Loucy (cell line): ENCODE measurements at regions not wholly inside any gene's neighbourhood (a gene's known extent, or its start where the extent isn't known, plus 50 kb on each side); places are given as distances from the start of the nearest gene placed in this dataset.
A peak's percentile ranks its signal among the peaks of the same experiment; 100 is the strongest.

Experiments
- H2AFZ ChIP-seq: fragments of 200-600 bp; sonication (generic); 2 replicates; pipeline ENCODE4 v1.6.0; 2016; ENCODE audit warnings: antibody characterized with exemption, mild to moderate bottlenecking, low read length, moderate library complexity
- H3F3A ChIP-seq: fragments of 200-600 bp; 2 replicates; pipeline ENCODE4 v1.6.0; 2016; ENCODE audit warnings: antibody characterized with exemption, low read depth, mild to moderate bottlenecking
- H3K27me3 ChIP-seq: fragments of 200-600 bp; sonication (generic); 2 replicates; pipeline ENCODE4 v1.6.1; 2014; ENCODE audit warnings: low read length, mild to moderate bottlenecking; ENCODE audit not compliant: insufficient read depth, poor library complexity, severe bottlenecking
- H3K36me3 ChIP-seq: fragments of 200-600 bp; sonication (generic); 2 replicates; pipeline ENCODE4 v1.6.1; 2016; ENCODE audit warnings: low read length; ENCODE audit not compliant: insufficient read depth
- H3K4me1 ChIP-seq: fragments of 200-600 bp; sonication (generic); 2 replicates; pipeline ENCODE4 v1.5.1; 2014; ENCODE audit warnings: low read length, mild to moderate bottlenecking; ENCODE audit not compliant: insufficient read depth, poor library complexity, severe bottlenecking
- H3K4me2 ChIP-seq: fragments of 200-600 bp; sonication (generic); 2 replicates; pipeline ENCODE4 v1.6.0; 2014; ENCODE audit warnings: antibody characterized with exemption, low read length, low read depth, mild to moderate bottlenecking; ENCODE audit not compliant: poor library complexity, severe bottlenecking
- H3K4me3 ChIP-seq: fragments of 200-600 bp; sonication (generic); 2 replicates; pipeline ENCODE4 v1.5.1; 2014; ENCODE audit warnings: low read length, mild to moderate bottlenecking, mixed read lengths; ENCODE audit not compliant: poor library complexity, severe bottlenecking
- H3K79me2 ChIP-seq: fragments of 200-600 bp; sonication (generic); 2 replicates; pipeline ENCODE4 v1.6.1; 2014; ENCODE audit warnings: low read length; ENCODE audit not compliant: insufficient read depth
- H3K9ac ChIP-seq: fragments of 200-600 bp; sonication (generic); 2 replicates; pipeline ENCODE4 v1.6.0; 2014; ENCODE audit warnings: mild to moderate bottlenecking, low read depth, low read length, moderate library complexity; ENCODE audit not compliant: poor library complexity, severe bottlenecking
- H3K9me2 ChIP-seq: fragments of 200-600 bp; sonication (generic); replicated peaks from 2 replicates; pipeline ENCODE4 v1.6.1; 2016; ENCODE audit warnings: low read depth, low read length, mixed read lengths
- H3K9me3 ChIP-seq: fragments of 200-600 bp; sonication (generic); 2 replicates; pipeline ENCODE4 v1.6.1; 2014; ENCODE audit warnings: mild to moderate bottlenecking, antibody characterized with exemption, low read length, low read depth; ENCODE audit not compliant: insufficient read depth
- H4K20me1 ChIP-seq: fragments of 200-600 bp; sonication (generic); 2 replicates; pipeline ENCODE4 v1.6.0; 2014; ENCODE audit warnings: antibody characterized with exemption, low read length, mild to moderate bottlenecking; ENCODE audit not compliant: insufficient read depth, poor library complexity, severe bottlenecking
- EZH2phosphoT487 ChIP-seq: fragments of 200-600 bp; IDR thresholded peaks from 2 replicates; pipeline ENCODE4 v1.6.1; 2018; ENCODE audit warnings: antibody characterized with exemption, mild to moderate bottlenecking, moderate library complexity, borderline replicate concordance
- TF ChIP-seq, protein P1 (sequence below): fragments of 200-600 bp; sonication (generic); conservative IDR thresholded peaks from 2 replicates; pipeline ENCODE4 v1.5.1; 2014; ENCODE audit warnings: mild to moderate bottlenecking, antibody characterized with exemption, low read length

- Histone ChIP-seq H3K4me3 (no peak overlapping the region), H3K9me3 (no peaks in the 10 kb centered on the region), H3K9ac (no peak overlapping the region), H3K27me3 (no peaks in the 10 kb centered on the region), H3K4me2 (no peak overlapping the region), H2AFZ (no peak overlapping the region), H3F3A (no peaks in the 10 kb centered on the region), H3K4me1 (peaks cover 10% of the 10 kb centered on the region), H4K20me1 (no peaks in the 10 kb centered on the region), H3K79me2 (no peaks in the 10 kb centered on the region), H3K36me3 (no peaks in the 10 kb centered on the region), H3K9me2 (no peaks in the 10 kb centered on the region)
- TF ChIP-seq EZH2phosphoT487 = no peak
- TF ChIP-seq, protein P1, sequence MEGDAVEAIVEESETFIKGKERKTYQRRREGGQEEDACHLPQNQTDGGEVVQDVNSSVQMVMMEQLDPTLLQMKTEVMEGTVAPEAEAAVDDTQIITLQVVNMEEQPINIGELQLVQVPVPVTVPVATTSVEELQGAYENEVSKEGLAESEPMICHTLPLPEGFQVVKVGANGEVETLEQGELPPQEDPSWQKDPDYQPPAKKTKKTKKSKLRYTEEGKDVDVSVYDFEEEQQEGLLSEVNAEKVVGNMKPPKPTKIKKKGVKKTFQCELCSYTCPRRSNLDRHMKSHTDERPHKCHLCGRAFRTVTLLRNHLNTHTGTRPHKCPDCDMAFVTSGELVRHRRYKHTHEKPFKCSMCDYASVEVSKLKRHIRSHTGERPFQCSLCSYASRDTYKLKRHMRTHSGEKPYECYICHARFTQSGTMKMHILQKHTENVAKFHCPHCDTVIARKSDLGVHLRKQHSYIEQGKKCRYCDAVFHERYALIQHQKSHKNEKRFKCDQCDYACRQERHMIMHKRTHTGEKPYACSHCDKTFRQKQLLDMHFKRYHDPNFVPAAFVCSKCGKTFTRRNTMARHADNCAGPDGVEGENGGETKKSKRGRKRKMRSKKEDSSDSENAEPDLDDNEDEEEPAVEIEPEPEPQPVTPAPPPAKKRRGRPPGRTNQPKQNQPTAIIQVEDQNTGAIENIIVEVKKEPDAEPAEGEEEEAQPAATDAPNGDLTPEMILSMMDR = no peak
Measured at GRCh38 chr11:92455210-92455790, 230.7 kb downstream of the FAT3 start.

DNA sequence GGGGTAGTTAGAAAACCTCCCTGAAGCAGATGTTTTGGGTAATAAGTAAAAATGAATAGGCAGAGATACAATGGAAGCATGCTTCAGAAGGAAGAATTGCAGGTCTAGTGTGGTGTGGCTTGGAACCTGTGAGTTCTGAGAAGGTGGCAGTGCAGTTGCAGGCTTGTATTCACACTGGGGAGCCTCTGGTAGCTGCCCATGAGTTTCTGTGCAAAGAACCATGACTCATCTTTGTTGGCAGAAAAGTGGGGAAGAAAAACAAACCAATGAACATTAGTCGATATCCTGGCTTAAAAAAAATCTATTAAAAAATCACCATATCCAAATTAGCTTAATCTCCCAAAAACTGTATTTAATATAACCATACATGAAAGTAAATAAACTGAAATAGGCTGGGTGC lies 232.6 kb downstream of the FAT3 start:
- Histone ChIP-seq H3F3A (no peaks in the 10 kb centered on the region), H3K9me3 (no peaks in the 10 kb centered on the region), H3K9me2 (no peaks in the 10 kb centered on the region), H3K27me3 (no peaks in the 10 kb centered on the region), H3K9ac (no peak overlapping the region), H3K36me3 (no peaks in the 10 kb centered on the region), H2AFZ (no peak overlapping the region), H4K20me1 (no peaks in the 10 kb centered on the region), H3K4me3 (no peak overlapping the region), H3K79me2 (no peaks in the 10 kb centered on the region), H3K4me2 (no peak overlapping the region), H3K4me1 (peaks cover 23% of the 10 kb centered on the region)
- TF ChIP-seq EZH2phosphoT487 = no peak
- TF ChIP-seq, protein P1 = no peak

DNA sequence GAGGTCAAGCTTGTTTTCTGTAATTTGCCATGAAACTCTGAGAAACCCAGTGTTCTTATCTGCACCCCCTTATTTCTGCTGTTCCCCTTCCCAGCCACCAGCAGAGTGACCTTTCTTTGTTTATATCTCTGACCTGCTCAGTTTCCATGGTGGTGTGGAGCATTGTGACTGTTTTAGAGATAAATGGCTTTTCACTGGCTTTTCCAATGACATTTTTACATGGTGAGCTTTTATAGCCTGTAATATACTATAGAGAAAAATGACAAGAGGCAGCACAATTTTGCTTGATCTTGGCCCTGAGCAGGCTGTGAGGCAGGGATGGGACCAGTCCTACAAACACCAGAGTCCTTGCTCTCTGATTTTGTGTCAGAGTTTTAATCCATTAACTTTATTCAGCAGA lies 233.9 kb downstream of the FAT3 start:
- Histone ChIP-seq H3F3A (no peaks in the 10 kb centered on the region), H3K4me3 (no peak overlapping the region), H3K79me2 (no peaks in the 10 kb centered on the region), H3K27me3 (no peaks in the 10 kb centered on the region), H2AFZ (peak overlapping the region; percentile 13; the same call in 1 of the 2 replicates), H3K4me2 (no peak overlapping the region), H3K36me3 (no peaks in the 10 kb centered on the region), H3K9me2 (no peaks in the 10 kb centered on the region), H4K20me1 (no peaks in the 10 kb centered on the region), H3K9me3 (no peaks in the 10 kb centered on the region), H3K9ac (no peak overlapping the region), H3K4me1 (peaks cover 24% of the 10 kb centered on the region)
- no peak for TF ChIP-seq EZH2phosphoT487
- TF ChIP-seq, protein P1 = no peak
